GM19452 (cell line): ENCODE measurements at regions not wholly inside any gene's neighbourhood (a gene's known extent, or its start where the extent isn't known, plus 50 kb on each side); places are given as distances from the start of the nearest gene placed in this dataset.
"Not testable (repeated sequence)": the region's sequence is repeated elsewhere in the genome, so short reads cannot be mapped to it uniquely, and the experiment has no call there.

Experiments
- ATAC-seq: cut with Tn5 transposase; IDR thresholded peaks from one replicate; pipeline ENCODE4 v1.9.1; 2021; ENCODE audit not compliant: unreplicated experiment

GRCh38 chr9:26508897-26509296 lies 383.7 kb downstream of the CAAP1 start:
- no peak for ATAC-seq

- no peak for ATAC-seq
These were observed 388.5 kb downstream of the CAAP1 start for GRCh38 chr9:26504057-26504456.

- no peak for ATAC-seq
These were observed 390.3 kb downstream of the CAAP1 start for GRCh38 chr9:26502311-26502710.

GRCh38 chr9:26500471-26500870 lies 392.1 kb downstream of the CAAP1 start:
- ATAC-seq: no peak

GRCh38 chr9:26492608-26493521 lies 399.7 kb downstream of the CAAP1 start:
- ATAC-seq: not testable (repeated sequence)

GRCh38 chr9:26491922-26492607 lies 400.5 kb downstream of the CAAP1 start:
- not testable (repeated sequence) for ATAC-seq

GRCh38 chr9:26483991-26484390 lies 408.6 kb downstream of the CAAP1 start:
- ATAC-seq: no peak

GRCh38 chr9:26477963-26478362 lies 414.6 kb downstream of the CAAP1 start:
- ATAC-seq: no peak

- ATAC-seq: no peak
These were observed 421.3 kb downstream of the CAAP1 start for GRCh38 chr9:26471261-26471660.

GRCh38 chr9:26470284-26470683 lies 422.3 kb downstream of the CAAP1 start:
- no peak for ATAC-seq

- ATAC-seq: no peak
These were observed 428.8 kb downstream of the CAAP1 start for GRCh38 chr9:26463837-26464236.

- ATAC-seq: no peak
These were observed 429.9 kb downstream of the CAAP1 start for GRCh38 chr9:26462751-26463150.

GRCh38 chr9:26462213-26462612 lies 430.4 kb downstream of the CAAP1 start:
- ATAC-seq: no peak

- no peak for ATAC-seq
These were observed 432.0 kb downstream of the CAAP1 start for GRCh38 chr9:26460624-26461023.

GRCh38 chr9:26459959-26460358 lies 432.6 kb downstream of the CAAP1 start:
- ATAC-seq: no peak

- ATAC-seq: no peak
These were observed 434.5 kb downstream of the CAAP1 start for GRCh38 chr9:26458054-26458453.

GRCh38 chr9:26457151-26457550 lies 435.5 kb downstream of the CAAP1 start:
- no peak for ATAC-seq

- no peak for ATAC-seq
These were observed 453.5 kb downstream of the CAAP1 start for GRCh38 chr9:26439061-26439624.

GRCh38 chr9:26437056-26437711 lies 455.4 kb downstream of the CAAP1 start:
- ATAC-seq: no peak

GRCh38 chr9:26426551-26427131 lies 466.0 kb downstream of the CAAP1 start:
- ATAC-seq: no peak

GRCh38 chr9:26418480-26418879 lies 474.1 kb downstream of the CAAP1 start:
- no peak for ATAC-seq
